ENCODE measurements at regions not wholly inside any gene's neighbourhood (a gene's known extent, or its start where the extent isn't known, plus 50 kb on each side); places are given as distances from the start of the nearest gene placed in this dataset.

- DNase-seq (ENCODE audit: low read depth, low spot score): no peak
Observed at GRCh38 chr12:126668961-126669360, 1598.0 kb upstream of the TMEM132C start.

DNA sequence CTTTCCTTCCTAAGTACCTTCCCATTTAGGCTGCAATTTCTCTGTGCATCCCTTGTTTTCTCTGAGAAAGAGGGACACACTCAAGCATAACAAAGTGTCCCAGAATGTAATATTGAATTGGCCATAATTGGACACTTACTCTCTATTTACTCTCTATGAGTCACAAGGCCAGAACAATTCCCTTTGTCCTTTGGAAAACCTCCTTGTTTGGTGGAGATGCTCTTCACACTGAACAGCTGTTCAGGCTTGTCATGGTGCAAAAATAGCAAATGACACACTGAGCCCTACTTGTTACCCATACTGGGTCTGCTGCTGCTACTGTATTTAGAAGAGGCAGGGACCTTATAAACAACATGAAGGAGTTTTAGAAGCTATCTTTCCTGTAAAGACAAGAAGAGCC is 1590.5 kb upstream of the TMEM132C start:
- no peak for DNase-seq (ENCODE audit: low read depth, low spot score)

DNA sequence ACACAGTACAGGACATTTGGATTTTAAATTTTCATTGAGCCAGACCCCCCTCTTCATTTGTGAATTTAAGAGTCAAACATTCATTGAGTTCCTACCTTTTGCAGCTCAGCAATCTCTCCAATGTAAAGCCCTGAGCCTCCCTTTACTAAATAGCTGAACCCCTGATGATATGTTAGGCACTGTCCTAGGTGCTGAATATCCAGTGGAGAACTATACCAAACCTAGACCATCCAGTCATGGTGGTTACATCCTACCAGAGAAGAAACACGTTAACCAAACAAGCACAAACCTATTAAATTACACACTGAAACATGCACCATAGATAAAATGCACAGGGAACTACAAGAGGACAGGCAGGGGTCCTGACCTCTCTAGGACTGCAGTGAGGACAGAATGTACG is 1585.3 kb upstream of the TMEM132C start:
- no peak for DNase-seq (ENCODE audit: low read depth, low spot score)

- DNase-seq (ENCODE audit: low read depth, low spot score): no peak
Observed at GRCh38 chr12:126684703-126685102, 1582.3 kb upstream of the TMEM132C start.

GRCh38 chr12:126685636-126686035 is 1581.3 kb upstream of the TMEM132C start:
- DNase-seq (ENCODE audit: low read depth, low spot score): no peak

- no peak for DNase-seq (ENCODE audit: low read depth, low spot score)
Observed at GRCh38 chr12:126688556-126688955, 1578.4 kb upstream of the TMEM132C start.

- no peak for DNase-seq (ENCODE audit: low read depth, low spot score)
Observed at GRCh38 chr12:126700096-126700495, 1566.9 kb upstream of the TMEM132C start.

DNA sequence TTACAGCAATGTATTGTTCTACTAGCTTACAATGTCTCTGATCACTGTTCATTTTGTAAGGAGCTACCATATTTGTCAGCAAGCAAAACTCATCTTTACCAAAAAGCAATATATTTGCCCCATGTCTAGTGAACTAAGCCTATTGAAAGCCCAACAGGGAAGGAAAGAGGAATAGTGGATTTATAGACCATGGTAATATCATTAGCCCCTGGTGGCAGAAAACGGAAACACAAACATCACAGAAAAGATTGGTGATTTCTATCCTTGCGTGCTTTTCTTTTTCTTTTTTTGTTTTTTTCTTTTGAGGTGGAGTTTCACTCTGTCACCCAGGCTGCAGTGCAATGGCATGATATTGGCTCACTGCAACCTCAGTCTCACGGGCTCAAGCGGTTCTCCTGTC is 1562.4 kb upstream of the TMEM132C start:
- no peak for DNase-seq (ENCODE audit: low read depth, low spot score)

DNA sequence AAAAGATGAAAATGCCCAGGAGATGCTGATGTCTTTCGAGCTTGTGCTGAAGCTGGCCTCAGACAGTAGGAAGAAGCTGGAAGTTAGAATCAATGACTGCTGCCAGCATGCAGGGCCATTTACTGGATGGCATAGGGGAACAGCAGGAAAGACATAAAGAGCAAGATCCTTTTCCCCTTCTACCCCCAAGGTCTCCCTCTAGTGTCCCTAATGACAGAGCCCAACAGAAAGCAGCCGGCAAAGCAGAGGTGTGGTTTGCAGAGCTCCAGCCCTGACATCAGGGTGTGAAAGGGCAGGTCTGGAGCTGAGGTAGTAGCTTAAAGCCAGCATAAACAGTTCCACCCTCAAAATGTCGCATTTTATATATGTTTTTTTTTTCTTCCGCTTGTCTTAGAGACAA is 1560.7 kb upstream of the TMEM132C start:
- DNase-seq (ENCODE audit: low read depth, low spot score): no peak

- DNase-seq (ENCODE audit: low read depth, low spot score): no peak
Observed at GRCh38 chr12:126708492-126708896, 1558.5 kb upstream of the TMEM132C start.

DNA sequence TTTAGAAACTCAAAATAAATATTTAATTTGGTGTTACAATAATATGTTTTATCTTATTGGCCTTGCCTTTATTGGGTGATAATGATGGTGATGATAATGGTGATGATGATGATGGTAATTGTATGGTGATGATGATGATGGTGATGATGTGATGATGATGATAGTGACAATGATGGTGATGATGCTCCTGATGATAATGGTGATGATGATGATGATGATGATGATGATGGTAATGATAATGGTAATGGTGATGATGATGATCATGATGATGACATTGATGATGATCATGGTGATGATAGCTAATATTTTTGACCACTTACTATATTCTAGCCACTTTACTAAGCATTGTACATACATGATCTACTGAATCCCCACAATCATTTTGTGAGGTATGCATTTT is 1548.6 kb upstream of the TMEM132C start:
- DNase-seq (ENCODE audit: low read depth, low spot score): no peak

DNA sequence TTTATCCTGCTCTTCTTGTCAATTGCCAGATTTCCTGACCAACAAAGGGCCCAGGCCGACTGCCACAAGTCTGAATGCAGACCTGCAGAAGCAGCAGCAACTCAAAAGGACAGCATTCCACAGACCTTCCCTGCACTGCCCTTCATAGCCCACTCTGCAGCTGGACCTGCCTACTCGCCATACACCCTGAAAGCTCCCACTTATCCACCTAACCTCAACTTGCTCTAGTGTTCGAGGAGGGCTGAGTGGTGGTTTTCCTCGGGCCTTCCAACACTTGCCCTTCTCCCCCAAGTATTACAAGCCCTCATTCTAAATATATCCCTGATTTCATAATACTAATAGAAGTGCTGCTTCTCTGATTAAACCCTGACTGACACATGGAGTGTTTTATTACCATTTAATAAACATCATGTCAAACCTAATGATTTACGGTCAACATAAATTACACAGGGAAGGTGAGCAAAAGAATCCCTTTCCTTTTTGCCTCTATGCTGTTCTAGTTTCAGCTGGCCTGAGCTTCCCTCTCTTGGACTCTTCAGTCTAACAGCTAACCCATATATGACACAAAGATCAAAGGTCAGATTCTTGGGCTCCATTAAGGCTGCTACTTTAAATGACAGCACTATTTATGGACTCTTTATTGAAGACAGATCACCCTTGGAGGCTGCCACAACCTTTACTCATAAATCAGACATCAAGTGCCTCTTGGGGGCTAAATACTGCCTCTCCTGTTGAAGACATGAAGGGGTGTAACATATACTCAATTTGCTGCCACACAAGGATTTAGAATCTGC is 1546.9 kb upstream of the TMEM132C start:
- DNase-seq (ENCODE audit: low read depth, low spot score): no peak

GRCh38 chr12:126726481-126727217 is 1540.3 kb upstream of the TMEM132C start:
- no peak for DNase-seq (ENCODE audit: low read depth, low spot score)

- DNase-seq (ENCODE audit: low read depth, low spot score): no peak
Observed at GRCh38 chr12:126727218-126728075, 1539.5 kb upstream of the TMEM132C start.

DNA sequence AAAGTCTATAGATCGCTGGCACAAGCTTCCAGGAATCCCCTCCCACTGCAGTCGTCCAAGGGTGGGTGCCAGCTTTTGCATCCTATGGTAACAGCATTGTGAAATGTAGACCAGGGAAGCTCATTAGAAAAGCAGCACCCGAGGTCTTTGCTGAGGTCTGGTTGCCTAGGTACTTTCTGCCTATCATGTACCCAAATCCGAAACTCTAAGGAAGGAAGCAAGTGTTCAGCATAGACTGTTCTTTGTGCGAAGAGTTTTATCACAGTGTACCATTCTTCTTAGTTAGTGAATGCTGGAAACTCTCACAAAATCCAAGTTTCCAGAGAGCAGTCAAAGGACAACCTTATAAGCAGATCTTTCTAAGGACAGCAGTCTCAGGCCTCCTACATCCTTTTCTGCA is 1532.7 kb upstream of the TMEM132C start:
- DNase-seq (ENCODE audit: low read depth, low spot score): no peak

- no peak for DNase-seq (ENCODE audit: low read depth, low spot score)
Observed at GRCh38 chr12:126734710-126735109, 1532.3 kb upstream of the TMEM132C start.

DNA sequence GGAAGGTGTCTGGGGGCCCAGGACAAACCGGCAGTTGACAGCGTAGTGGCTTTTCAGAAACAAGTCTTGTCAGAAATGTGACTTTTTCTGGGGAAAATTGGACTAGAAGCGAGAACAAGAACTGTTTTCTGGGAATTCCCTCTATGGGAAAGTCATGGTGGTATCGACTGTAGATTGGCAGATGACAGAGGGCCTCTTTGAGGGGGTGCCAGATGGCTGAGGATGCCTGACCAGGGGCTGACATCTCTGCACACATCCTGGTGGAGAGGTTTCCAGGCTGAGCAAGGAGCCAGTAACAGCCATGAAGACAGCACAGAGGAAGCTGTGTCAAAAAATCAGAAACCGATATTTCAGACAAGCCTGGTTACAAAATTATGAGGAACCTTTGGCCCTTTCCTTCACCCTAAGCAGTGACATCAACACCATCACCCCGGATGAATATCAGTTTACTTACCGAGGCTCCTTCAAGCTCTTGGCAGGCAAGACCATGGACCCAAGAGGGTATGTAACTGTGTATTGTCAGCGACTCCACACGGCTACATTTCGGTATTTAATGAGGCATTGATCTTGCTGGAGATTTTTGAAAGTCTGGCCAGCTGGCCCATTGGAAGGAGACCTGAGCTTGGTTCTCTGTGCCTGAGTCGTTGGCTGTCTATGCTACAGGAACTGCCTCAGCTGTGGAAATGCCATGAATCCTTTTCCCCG is 1525.3 kb upstream of the TMEM132C start:
- DNase-seq (ENCODE audit: low read depth, low spot score): no peak

DNA sequence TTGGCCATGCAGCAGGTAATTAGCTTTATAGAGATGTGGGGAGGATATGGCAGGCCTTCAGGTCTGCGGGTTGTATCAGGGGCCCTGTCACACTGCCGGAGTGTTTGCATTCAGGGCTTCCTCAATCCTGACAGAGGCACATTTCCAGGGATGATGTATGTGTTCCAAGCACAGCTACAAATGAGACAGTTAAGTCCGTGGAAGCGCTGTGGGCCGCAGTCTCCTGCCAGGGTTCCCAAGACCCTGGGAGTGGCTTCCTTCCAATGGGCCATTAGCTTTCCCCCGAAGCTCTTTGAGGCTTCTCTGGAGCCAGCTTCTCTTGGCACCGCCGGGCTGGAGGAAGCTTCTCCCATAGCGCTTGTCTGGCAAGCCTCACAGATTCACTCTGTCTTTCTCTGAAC is 1524.7 kb upstream of the TMEM132C start:
- no peak for DNase-seq (ENCODE audit: low read depth, low spot score)

DNA sequence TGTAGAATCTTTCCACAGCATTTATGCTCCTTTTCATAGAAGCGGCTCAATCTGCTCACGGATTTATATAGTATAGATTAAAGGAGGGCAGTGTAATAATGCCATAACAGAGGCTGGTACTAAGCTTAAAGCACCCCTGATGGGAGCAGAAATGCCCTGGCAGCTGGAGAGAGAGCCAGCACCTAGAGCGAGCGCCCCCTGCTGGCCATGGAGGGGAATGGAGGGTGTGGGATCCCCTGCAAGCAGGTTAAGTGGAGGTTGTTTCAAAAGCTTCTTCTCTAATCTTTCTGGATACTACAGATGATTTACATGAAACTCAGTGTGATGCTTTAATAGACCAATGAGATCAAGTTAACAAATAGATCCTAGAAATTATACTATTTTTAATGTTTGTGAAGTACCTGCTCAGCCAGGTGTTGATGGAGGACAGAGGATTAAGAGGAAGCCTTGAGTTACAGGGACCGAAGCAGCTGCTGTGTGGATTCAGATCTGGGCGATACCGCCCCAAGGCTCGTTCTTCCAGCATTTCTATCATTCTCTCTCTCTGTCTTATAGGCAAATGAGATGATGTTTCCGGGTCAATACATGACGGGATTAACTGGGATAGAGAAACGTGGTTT is 1519.3 kb upstream of the TMEM132C start:
- DNase-seq (ENCODE audit: low read depth, low spot score): no peak

DNA sequence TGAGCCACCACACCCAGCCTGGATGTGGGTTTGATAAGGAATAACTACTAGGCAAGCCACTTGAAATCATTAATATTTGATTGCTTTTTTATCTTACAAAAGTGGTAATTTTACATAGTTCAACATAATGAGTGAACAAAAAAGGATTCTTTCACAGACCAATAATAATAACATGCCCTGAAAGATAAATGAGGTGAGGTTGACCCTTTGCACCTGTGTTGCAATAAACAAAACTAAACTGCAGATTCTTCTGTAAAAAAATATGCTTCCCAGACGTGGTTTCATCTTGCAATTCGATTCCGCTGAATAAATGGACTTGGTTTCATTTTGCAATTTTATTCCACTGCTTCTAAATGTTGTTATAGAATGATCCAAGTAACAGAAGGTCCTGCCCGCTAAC is 1514.9 kb upstream of the TMEM132C start:
- no peak for DNase-seq (ENCODE audit: low read depth, low spot score)

- DNase-seq (ENCODE audit: low read depth, low spot score): no peak
Observed at GRCh38 chr12:126757326-126757725, 1509.6 kb upstream of the TMEM132C start.

All from brain pericyte (primary cell).